Endothelial cell of umbilical vein (primary cell): ENCODE measurements at regions not wholly inside any gene's neighbourhood (a gene's known extent, or its start where the extent isn't known, plus 50 kb on each side); places are given as distances from the start of the nearest gene placed in this dataset.

Experiments used
- BruUV-seq: library from RNA; stranded (reverse); fragments of 400-500 nt; replicated peaks from 2 replicates; lab custom pipeline; 2021; lab: Mats Ljungman, UMichigan
- CTCF ChIA-PET: fragments of 300-600, 350-600 bp; sonication (Branson Sonifier 250); formaldehyde crosslinking; loops from one replicate; lab custom pipeline; 2021; ENCODE audit warnings: antibody characterized with exemption, inconsistent platforms; lab: Charles Lee
- POLR2A ChIA-PET: fragments of 300-600, 350-600 bp; sonication (Branson Sonifier 250); formaldehyde crosslinking; loops from one replicate; lab custom pipeline; 2021; ENCODE audit warnings: antibody characterized with exemption, inconsistent platforms; lab: Charles Lee
- DNase-seq: peaks from one replicate; pipeline ENCODE4 v3.0.0-alpha.2; 2011; ENCODE audit warnings: low read depth, low spot score
- FAIRE-seq: peaks from 2 replicates; lab custom pipeline; 2011; peaks lifted over from hg19 to GRCh38; lab: Jason Lieb, UNC
- H2AFZ ChIP-seq: 2 replicates; pipeline ENCODE4 v1.6.0; 2012; ENCODE audit warnings: low read depth, low read length, control low read depth, inconsistent platforms
- H3K27ac ChIP-seq: 2 replicates; pipeline ENCODE4 v1.5.1; 2011; ENCODE audit warnings: low read depth, mild to moderate bottlenecking, control low read depth, low read length, moderate library complexity; ENCODE audit not compliant: insufficient read depth
- H3K27me3 ChIP-seq, 2 experiments: 2 replicates each; pipeline versions ENCODE4 v1.6.0 to v1.6.1; 2011; ENCODE audit warnings: low read length in 2 of 2, mixed read lengths in 1 of 2; ENCODE audit not compliant: control insufficient read depth in 2 of 2, insufficient read depth in 2 of 2
- H3K36me3 ChIP-seq, 2 experiments: 2 replicates in 1 of 2; 3 replicates in 1 of 2; pipeline ENCODE4 v1.5.1; 2011; ENCODE audit warnings: low read length in 2 of 2, mild to moderate bottlenecking in 1 of 2, moderate library complexity in 1 of 2; ENCODE audit not compliant: control insufficient read depth in 2 of 2, insufficient read depth in 2 of 2; ENCODE audit errors: extremely low read depth in 1 of 2
- H3K4me1 ChIP-seq: 3 replicates; pipeline ENCODE4 v1.5.1; 2011; ENCODE audit warnings: mild to moderate bottlenecking, low read length; ENCODE audit not compliant: control insufficient read depth, insufficient read depth; ENCODE audit errors: extremely low read depth
- H3K4me2 ChIP-seq: 2 replicates; pipeline ENCODE4 v1.6.1; 2011; ENCODE audit warnings: low read length, control low read depth, mixed read lengths; ENCODE audit not compliant: insufficient read depth
- H3K4me3 ChIP-seq, 3 experiments: fragments of 200-600 bp in 1 of 3; sonication (generic), shearing (Covaris generic) in 1 of 3; replicated peaks in 1 of 3; 2 replicates each; pipeline ENCODE4 v1.5.1; 2011 to 2016; ENCODE audit warnings: control low read depth in 3 of 3, low read length in 3 of 3, mild to moderate bottlenecking in 2 of 3, inconsistent platforms in 1 of 3, low read depth in 1 of 3, moderate library complexity in 1 of 3; ENCODE audit not compliant: insufficient read depth in 1 of 3
- H3K79me2 ChIP-seq: 2 replicates; pipeline ENCODE4 v1.6.0; 2012; ENCODE audit warnings: low read length, inconsistent platforms; ENCODE audit not compliant: control insufficient read depth, insufficient read depth
- H3K9ac ChIP-seq: replicated peaks from 2 replicates; pipeline ENCODE3; 2011; ENCODE audit warnings: low read length, control low read depth; ENCODE audit not compliant: insufficient read depth; ENCODE audit errors: extremely low read depth
- H3K9me1 ChIP-seq: replicated peaks from 3 replicates; pipeline ENCODE4 v1.6.0; 2011; ENCODE audit warnings: mild to moderate bottlenecking, low read length; ENCODE audit not compliant: control insufficient read depth, insufficient read depth; ENCODE audit errors: extremely low read depth
- H3K9me3 ChIP-seq: replicated peaks from 2 replicates; pipeline ENCODE4 v1.5.1; 2012; ENCODE audit warnings: low read length, inconsistent platforms; ENCODE audit not compliant: control insufficient read depth, insufficient read depth
- H4K20me1 ChIP-seq: replicated peaks from 2 replicates; pipeline ENCODE3; 2011; ENCODE audit warnings: mild to moderate bottlenecking, low read length; ENCODE audit not compliant: control insufficient read depth, insufficient read depth; ENCODE audit errors: extremely low read depth
- CTCF ChIP-seq, 2 donors: IDR thresholded peaks; 1 replicate in 1 of 2; 2 replicates in 1 of 2; pipeline ENCODE4 v1.5.1; 2011; ENCODE audit warnings: low read length in 2 of 2, mild to moderate bottlenecking in 2 of 2, moderate library complexity in 2 of 2, control low read depth in 1 of 2, inconsistent platforms in 1 of 2, low read depth in 1 of 2; ENCODE audit not compliant: insufficient read depth in 1 of 2; ENCODE audit errors: extremely low read depth in 1 of 2
- EZH2 ChIP-seq: IDR thresholded peaks from 2 replicates; pipeline ENCODE4 v1.6.1; 2012; ENCODE audit warnings: borderline replicate concordance, low read depth, mild to moderate bottlenecking, moderate library complexity, low read length, inconsistent platforms; ENCODE audit not compliant: severe bottlenecking
- FOS ChIP-seq: IDR thresholded peaks from 2 replicates; pipeline ENCODE4 v1.6.1; 2011; ENCODE audit warnings: mild to moderate bottlenecking, low read length, moderate library complexity, borderline replicate concordance; ENCODE audit not compliant: insufficient read depth
- GATA2 ChIP-seq: IDR thresholded peaks from 2 replicates; pipeline ENCODE4 v1.7.0; 2011; ENCODE audit warnings: low read depth, mild to moderate bottlenecking, moderate library complexity, mixed read lengths, low read length; ENCODE audit not compliant: insufficient read length, insufficient read depth
- JUN ChIP-seq: IDR thresholded peaks from 2 replicates; pipeline ENCODE4 v1.6.1; 2011; ENCODE audit warnings: borderline replicate concordance, low read depth; ENCODE audit not compliant: insufficient read length, insufficient read depth
- MAX ChIP-seq: IDR thresholded peaks from 2 replicates; pipeline ENCODE4 v1.6.1; 2011; ENCODE audit not compliant: insufficient read depth, insufficient read length
- MYC ChIP-seq: IDR thresholded peaks from one replicate; pipeline ENCODE4 v1.6.1; 2011; ENCODE audit warnings: mild to moderate bottlenecking, low read depth, low read length
- POLR2A ChIP-seq: IDR thresholded peaks from 2 replicates; pipeline ENCODE4 v1.6.1; 2012; ENCODE audit warnings: low read depth, mild to moderate bottlenecking, control low read depth, low read length
- POLR2AphosphoS5 ChIP-seq: IDR thresholded peaks from 2 replicates; pipeline ENCODE4 v1.6.1; 2012; ENCODE audit warnings: low read depth, mild to moderate bottlenecking, control low read depth, low read length, moderate library complexity; ENCODE audit not compliant: insufficient read depth
- dilution Hi-C: fragments of 300-500 bp; cut with MboI; formaldehyde crosslinking; loops from one replicate; pipeline ENCODE4 v1.15.0; 2019; ENCODE audit warnings: low sequenced_read_pairs; ENCODE audit not compliant: extremely low pct_ligation_motif_present
- intact Hi-C: fragments of 100-400 bp; cut with micrococcal nuclease; formaldehyde crosslinking; loops from one replicate; pipeline ENCODE4 v1.10.0; 2022

- Histone ChIP-seq H4K20me1 (no peaks in the 10 kb centered on the region), H3K79me2 (no peaks in the 10 kb centered on the region), H3K36me3 (no peaks in the 10 kb centered on the region), H3K9me1 (no peaks in the 10 kb centered on the region), H3K9ac (no peak overlapping the region), H3K27ac (no peak overlapping the region), H3K9me3 (peaks cover 9% of the 10 kb centered on the region), H3K27me3 (no peaks in the 10 kb centered on the region), H3K4me2 (no peak overlapping the region), H2AFZ (no peak overlapping the region), H3K4me1 (no peaks in the 10 kb centered on the region), H3K4me3 (no peak overlapping the region)
- DNase-seq, result no peak
- FAIRE-seq, result no peak
- TF ChIP-seq POLR2AphosphoS5 (no peak), POLR2A (no peak), CTCF (IDR thresholded peaks at IDR 0.05; ENCODE audit: extremely low read depth in 1 of 2, insufficient read depth in 1 of 2, low read depth in 1 of 2, low read length in 2 of 2) (no peak), EZH2 (no peak), JUN (no peak), FOS (no peak), MAX (no peak), MYC (no peak), GATA2 (no peak)
- no TSS peak for BruUV-seq
- CTCF ChIA-PET, result no interaction called here
- POLR2A ChIA-PET, result no interaction called here
- dilution Hi-C loops (no loop called here), intact Hi-C loops (no loop called here)
Observed at GRCh38 chr15:93506646-93507045, 417.6 kb upstream of the RGMA start.
